ENCODE measurements at regions not wholly inside any gene's neighbourhood (a gene's known extent, or its start where the extent isn't known, plus 50 kb on each side); places are given as distances from the start of the nearest gene placed in this dataset.

DNA sequence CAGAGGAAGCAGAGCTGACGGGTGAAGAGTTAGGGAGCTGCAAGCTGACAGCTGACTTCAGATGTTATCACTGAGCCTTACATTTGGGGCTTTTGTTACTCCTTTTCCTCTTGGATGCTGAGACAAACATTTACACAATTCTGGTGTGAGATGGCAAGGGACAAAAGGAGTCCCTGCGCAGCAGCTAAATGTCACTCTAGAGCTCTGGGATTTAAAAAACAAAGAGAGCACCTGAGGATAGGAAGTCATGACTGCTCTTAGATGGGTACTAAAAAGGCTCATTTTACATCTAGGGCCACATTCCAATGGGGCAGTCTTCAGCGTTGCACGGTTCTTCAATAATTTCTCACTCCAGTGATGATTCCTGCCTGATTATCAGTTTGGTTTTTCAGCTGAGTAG lies 204.5 kb downstream of the RAB38 start:
- TF ChIP-seq POLR2A (IDR thresholded peaks at IDR 0.05): no peak
- TF ChIP-seq, protein P1, sequence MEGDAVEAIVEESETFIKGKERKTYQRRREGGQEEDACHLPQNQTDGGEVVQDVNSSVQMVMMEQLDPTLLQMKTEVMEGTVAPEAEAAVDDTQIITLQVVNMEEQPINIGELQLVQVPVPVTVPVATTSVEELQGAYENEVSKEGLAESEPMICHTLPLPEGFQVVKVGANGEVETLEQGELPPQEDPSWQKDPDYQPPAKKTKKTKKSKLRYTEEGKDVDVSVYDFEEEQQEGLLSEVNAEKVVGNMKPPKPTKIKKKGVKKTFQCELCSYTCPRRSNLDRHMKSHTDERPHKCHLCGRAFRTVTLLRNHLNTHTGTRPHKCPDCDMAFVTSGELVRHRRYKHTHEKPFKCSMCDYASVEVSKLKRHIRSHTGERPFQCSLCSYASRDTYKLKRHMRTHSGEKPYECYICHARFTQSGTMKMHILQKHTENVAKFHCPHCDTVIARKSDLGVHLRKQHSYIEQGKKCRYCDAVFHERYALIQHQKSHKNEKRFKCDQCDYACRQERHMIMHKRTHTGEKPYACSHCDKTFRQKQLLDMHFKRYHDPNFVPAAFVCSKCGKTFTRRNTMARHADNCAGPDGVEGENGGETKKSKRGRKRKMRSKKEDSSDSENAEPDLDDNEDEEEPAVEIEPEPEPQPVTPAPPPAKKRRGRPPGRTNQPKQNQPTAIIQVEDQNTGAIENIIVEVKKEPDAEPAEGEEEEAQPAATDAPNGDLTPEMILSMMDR (IDR thresholded peaks at IDR 0.05): no peak

All from lower leg skin (tissue), 3 donors.